Immature natural killer cell (primary cell): ENCODE measurements at regions not wholly inside any gene's neighbourhood (a gene's known extent, or its start where the extent isn't known, plus 50 kb on each side); places are given as distances from the start of the nearest gene placed in this dataset.

Experiments
- DNase-seq, 3 donors: peaks; one replicate each; pipeline ENCODE4 v3.0.0; 2022; ENCODE audit warnings: mixed read lengths in 1 of 3
- H3K27ac Mint-ChIP-seq, 6 donors: one replicate each; pipeline ENCODE4 v1.8.0; 2020; ENCODE audit warnings: mixed read lengths in 6 of 6, mild to moderate bottlenecking in 5 of 6, inconsistent platforms in 4 of 6, moderate library complexity in 3 of 6
- H3K27me3 Mint-ChIP-seq, 3 donors: one replicate each; pipeline ENCODE4 v1.8.0; 2020 to 2021; ENCODE audit warnings: low read depth in 3 of 3, mild to moderate bottlenecking in 3 of 3, mixed read lengths in 3 of 3, moderate library complexity in 3 of 3, inconsistent platforms in 1 of 3
- H3K36me3 Mint-ChIP-seq, 3 donors: one replicate each; pipeline ENCODE4 v1.8.0; 2020; ENCODE audit warnings: mixed read lengths in 3 of 3, inconsistent platforms in 2 of 3, mild to moderate bottlenecking in 2 of 3
- H3K4me1 Mint-ChIP-seq, 2 donors: one replicate each; pipeline ENCODE4 v1.8.0; 2020; ENCODE audit warnings: inconsistent platforms in 2 of 2, mild to moderate bottlenecking in 2 of 2, mixed read lengths in 2 of 2, moderate library complexity in 1 of 2
- H3K4me3 Mint-ChIP-seq, 5 donors: one replicate each; pipeline ENCODE4 v1.8.0; 2020; ENCODE audit warnings: mild to moderate bottlenecking in 5 of 5, mixed read lengths in 5 of 5, inconsistent platforms in 3 of 5, moderate library complexity in 3 of 5
- H3K9me3 Mint-ChIP-seq, 6 donors: one replicate each; pipeline ENCODE4 v1.8.0; 2020; ENCODE audit warnings: mild to moderate bottlenecking in 6 of 6, mixed read lengths in 6 of 6, inconsistent platforms in 4 of 6, moderate library complexity in 3 of 6

- no peaks in the 10 kb centered on the region for H3K36me3 Mint-ChIP-seq
- no peak overlapping the region for H3K27ac Mint-ChIP-seq
- peaks cover 0 to 37% (median 7%) of the 10 kb centered on the region in 6 donors for H3K9me3 Mint-ChIP-seq
- H3K27me3 Mint-ChIP-seq = no peaks in the 10 kb centered on the region
- no peak overlapping the region for H3K4me3 Mint-ChIP-seq
- DNase-seq = no peak
- H3K4me1 Mint-ChIP-seq = no peaks in the 10 kb centered on the region
Measured at GRCh38 chr4:115929373-115929772, 816.0 kb upstream of the NDST4 start.

- Mint-ChIP-seq H3K27me3 (no peaks in the 10 kb centered on the region), H3K36me3 (no peaks in the 10 kb centered on the region), H3K4me3 (no peak overlapping the region), H3K4me1 (no peaks in the 10 kb centered on the region), H3K27ac (no peak overlapping the region), H3K9me3 (peaks cover 3 to 34% (median 7%) of the 10 kb centered on the region in 6 donors)
- no peak for DNase-seq
Measured at GRCh38 chr4:115927382-115927781, 814.0 kb upstream of the NDST4 start.

DNA sequence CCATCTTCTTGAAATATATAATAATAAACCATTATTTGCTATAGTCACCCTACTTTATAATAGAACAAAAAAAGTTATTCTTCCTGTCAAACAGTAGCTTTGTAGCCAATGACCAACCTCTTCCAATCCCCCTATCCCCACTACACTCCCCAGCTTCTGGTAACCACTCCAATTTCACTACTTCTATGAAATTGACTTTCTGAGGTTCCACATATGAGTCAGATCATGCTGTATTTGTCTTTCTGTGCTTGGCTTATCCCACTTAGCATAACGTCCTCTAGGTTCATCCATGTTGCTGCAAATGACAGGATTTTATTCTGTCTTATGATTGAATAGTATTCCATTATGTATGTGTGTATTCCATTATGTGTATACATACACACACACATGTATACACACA is 809.7 kb upstream of the NDST4 start:
- DNase-seq = no peak
- Mint-ChIP-seq H3K27ac (no peak overlapping the region), H3K9me3 (peaks cover 7 to 33% (median 9%) of the 10 kb centered on the region in 6 donors), H3K4me3 (no peak overlapping the region), H3K4me1 (no peaks in the 10 kb centered on the region), H3K27me3 (no peaks in the 10 kb centered on the region), H3K36me3 (no peaks in the 10 kb centered on the region)

DNA sequence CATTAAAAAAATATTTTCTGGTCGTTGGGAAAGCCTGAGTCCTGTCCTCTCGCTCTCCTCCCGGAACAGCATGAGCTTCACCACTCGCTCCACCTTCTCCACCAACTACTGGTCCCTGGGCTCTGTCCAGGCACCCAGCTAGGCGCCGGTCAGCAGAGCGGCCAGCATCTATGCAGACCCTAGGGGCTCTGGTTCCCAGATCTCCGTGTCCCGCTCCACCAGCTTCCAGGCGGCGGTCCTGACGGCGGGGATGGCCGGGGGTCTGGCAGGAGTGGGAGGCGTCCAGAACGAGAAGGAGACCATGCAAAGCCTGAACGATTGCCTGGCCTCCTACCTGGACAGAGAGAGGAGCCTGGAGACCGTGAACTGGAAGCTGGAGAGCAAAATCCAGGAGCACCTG is 807.2 kb upstream of the NDST4 start:
- H3K4me3 Mint-ChIP-seq = no peak overlapping the region

GRCh38 chr4:115918149-115918548 is 804.7 kb upstream of the NDST4 start:
- peaks cover 8 to 33% (median 12%) of the 10 kb centered on the region in 6 donors for H3K9me3 Mint-ChIP-seq
- no peak for DNase-seq
- H3K27me3 Mint-ChIP-seq = no peaks in the 10 kb centered on the region
- H3K36me3 Mint-ChIP-seq = no peaks in the 10 kb centered on the region
- no peak overlapping the region for H3K27ac Mint-ChIP-seq
- no peaks in the 10 kb centered on the region for H3K4me1 Mint-ChIP-seq
- H3K4me3 Mint-ChIP-seq = no peak overlapping the region

More for the DNA sequence above, 807.2 kb upstream of the NDST4 start:
- H3K4me1 Mint-ChIP-seq = no peaks in the 10 kb centered on the region
- peaks cover 7 to 33% (median 16%) of the 10 kb centered on the region in 6 donors for H3K9me3 Mint-ChIP-seq
- H3K36me3 Mint-ChIP-seq = no peaks in the 10 kb centered on the region
- DNase-seq = no peak
- no peaks in the 10 kb centered on the region for H3K27me3 Mint-ChIP-seq
- no peak overlapping the region for H3K27ac Mint-ChIP-seq

DNA sequence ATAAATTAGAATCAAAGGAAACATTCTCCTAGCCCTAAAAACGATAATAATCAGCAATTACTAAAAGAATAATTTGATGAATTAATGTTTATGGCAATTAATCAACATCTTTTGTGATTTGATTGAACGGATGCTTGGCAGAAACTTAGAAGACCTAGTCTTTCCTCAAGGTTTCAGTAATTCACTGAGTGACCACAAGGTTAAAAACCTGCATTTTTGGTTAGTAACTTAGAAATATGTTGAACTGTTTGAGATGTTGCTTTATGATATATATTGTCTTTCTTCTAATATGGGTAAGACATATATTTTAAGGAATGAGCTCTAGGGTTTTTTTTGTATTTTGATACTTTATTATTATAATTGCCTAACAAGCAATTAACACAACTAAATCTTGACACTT is 793.0 kb upstream of the NDST4 start:
- Mint-ChIP-seq H3K4me1 (no peaks in the 10 kb centered on the region), H3K27me3 (peaks cover 0 to 4% (median 2%) of the 10 kb centered on the region in 3 donors), H3K4me3 (no peak overlapping the region), H3K36me3 (no peaks in the 10 kb centered on the region), H3K9me3 (peaks cover 12 to 28% (median 15%) of the 10 kb centered on the region in 6 donors), H3K27ac (no peak overlapping the region)
- no peak for DNase-seq

- no peak overlapping the region for H3K27ac Mint-ChIP-seq
- no peaks in the 10 kb centered on the region for H3K36me3 Mint-ChIP-seq
- no peak overlapping the region for H3K4me3 Mint-ChIP-seq
- H3K27me3 Mint-ChIP-seq = peaks cover 0 to 2% (median 0%) of the 10 kb centered on the region in 3 donors
- no peaks in the 10 kb centered on the region for H3K4me1 Mint-ChIP-seq
- DNase-seq = no peak
- no peaks in the 10 kb centered on the region for H3K9me3 Mint-ChIP-seq
Measured at GRCh38 chr4:115883847-115884246, 770.4 kb upstream of the NDST4 start.

DNA sequence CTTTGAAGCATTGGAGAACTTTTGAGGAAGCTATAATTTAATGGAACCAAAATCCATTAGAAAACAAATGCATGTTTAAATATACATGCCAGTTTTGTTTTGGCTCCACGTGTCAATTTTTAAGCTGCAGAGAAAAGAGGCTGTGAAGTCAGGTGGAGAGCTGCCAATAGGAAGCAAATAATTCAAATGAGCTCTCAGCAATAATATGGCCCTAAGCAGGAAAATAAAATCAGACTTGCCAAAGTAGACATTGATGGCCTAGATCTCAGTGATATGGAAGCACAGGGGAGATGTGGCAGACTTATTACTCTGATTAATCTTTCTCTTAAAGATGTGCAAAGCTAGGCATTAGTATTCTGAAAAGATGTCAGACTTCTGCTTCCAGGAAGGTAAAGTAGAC is 769.8 kb upstream of the NDST4 start:
- peaks cover 0 to 2% (median 0%) of the 10 kb centered on the region in 3 donors for H3K27me3 Mint-ChIP-seq
- DNase-seq = no peak
- no peak overlapping the region for H3K4me3 Mint-ChIP-seq
- no peaks in the 10 kb centered on the region for H3K36me3 Mint-ChIP-seq
- H3K4me1 Mint-ChIP-seq = no peaks in the 10 kb centered on the region
- no peak overlapping the region for H3K27ac Mint-ChIP-seq
- no peaks in the 10 kb centered on the region for H3K9me3 Mint-ChIP-seq

GRCh38 chr4:115873048-115873447 is 759.6 kb upstream of the NDST4 start:
- Mint-ChIP-seq H3K4me1 (no peaks in the 10 kb centered on the region), H3K27ac (no peak overlapping the region), H3K4me3 (no peak overlapping the region), H3K36me3 (no peaks in the 10 kb centered on the region), H3K27me3 (peaks cover 0 to 2% (median 0%) of the 10 kb centered on the region in 3 donors), H3K9me3 (peaks cover 0 to 14% (median 4%) of the 10 kb centered on the region in 6 donors)
- DNase-seq = no peak

GRCh38 chr4:115871596-115871995 is 758.2 kb upstream of the NDST4 start:
- Mint-ChIP-seq H3K36me3 (no peaks in the 10 kb centered on the region), H3K27ac (no peak overlapping the region), H3K9me3 (peaks cover 0 to 13% (median 4%) of the 10 kb centered on the region in 6 donors), H3K27me3 (peaks cover 0 to 2% (median 0%) of the 10 kb centered on the region in 3 donors), H3K4me3 (no peak overlapping the region), H3K4me1 (no peaks in the 10 kb centered on the region)
- DNase-seq = no peak

GRCh38 chr4:115866364-115866896 is 753.0 kb upstream of the NDST4 start:
- Mint-ChIP-seq H3K4me3 (no peak overlapping the region), H3K36me3 (no peaks in the 10 kb centered on the region), H3K27me3 (peaks cover 0 to 2% (median 2%) of the 10 kb centered on the region in 3 donors), H3K9me3 (peaks cover 0 to 8% (median 4%) of the 10 kb centered on the region in 6 donors), H3K27ac (no peak overlapping the region), H3K4me1 (no peaks in the 10 kb centered on the region)
- DNase-seq = no peak

DNA sequence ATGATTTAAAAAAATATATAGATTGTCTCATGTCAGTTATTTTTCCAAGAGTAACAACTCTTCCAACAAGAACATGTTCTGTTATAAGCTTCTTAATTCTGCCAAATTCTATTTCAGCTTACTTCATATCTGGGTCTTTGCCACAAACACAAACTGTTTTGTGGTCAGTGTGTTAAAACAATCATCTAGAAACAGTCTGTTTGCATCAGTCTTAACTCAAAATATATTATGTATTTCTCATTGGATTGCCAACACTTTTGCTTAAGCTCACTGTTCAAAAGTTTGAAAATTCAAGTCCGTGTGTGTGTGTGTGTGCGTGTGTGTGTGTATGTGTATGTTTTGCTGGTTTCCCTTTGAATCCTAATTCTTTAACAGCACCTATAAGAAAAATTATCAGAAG is 752.3 kb upstream of the NDST4 start:
- H3K36me3 Mint-ChIP-seq = no peaks in the 10 kb centered on the region
- H3K4me3 Mint-ChIP-seq = no peak overlapping the region
- no peaks in the 10 kb centered on the region for H3K4me1 Mint-ChIP-seq
- no peak overlapping the region for H3K27ac Mint-ChIP-seq
- H3K9me3 Mint-ChIP-seq = peaks cover 0 to 8% (median 3%) of the 10 kb centered on the region in 6 donors
- no peak for DNase-seq
- H3K27me3 Mint-ChIP-seq = peaks cover 0 to 2% (median 2%) of the 10 kb centered on the region in 3 donors

DNA sequence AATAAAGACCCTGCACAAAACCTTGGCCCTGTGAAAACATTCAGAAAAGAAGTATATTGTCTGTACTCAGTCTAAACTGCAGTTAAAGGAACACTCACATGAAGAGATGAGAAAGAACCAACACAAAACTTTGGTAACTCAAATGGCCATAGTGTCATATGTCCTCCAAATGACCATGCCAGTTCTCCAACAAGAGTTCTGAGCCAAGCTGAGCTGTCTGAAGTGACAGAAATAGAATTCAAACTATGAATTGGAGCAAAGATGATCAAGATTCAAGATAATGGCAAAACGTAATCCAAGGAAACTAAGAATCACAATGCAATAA is 739.3 kb upstream of the NDST4 start:
- no peaks in the 10 kb centered on the region for H3K36me3 Mint-ChIP-seq
- H3K4me1 Mint-ChIP-seq = no peaks in the 10 kb centered on the region
- H3K27ac Mint-ChIP-seq = no peak overlapping the region
- peaks cover 1 to 15% (median 6%) of the 10 kb centered on the region in 6 donors for H3K9me3 Mint-ChIP-seq
- H3K27me3 Mint-ChIP-seq = no peaks in the 10 kb centered on the region
- DNase-seq = no peak
- H3K4me3 Mint-ChIP-seq = no peak overlapping the region

DNA sequence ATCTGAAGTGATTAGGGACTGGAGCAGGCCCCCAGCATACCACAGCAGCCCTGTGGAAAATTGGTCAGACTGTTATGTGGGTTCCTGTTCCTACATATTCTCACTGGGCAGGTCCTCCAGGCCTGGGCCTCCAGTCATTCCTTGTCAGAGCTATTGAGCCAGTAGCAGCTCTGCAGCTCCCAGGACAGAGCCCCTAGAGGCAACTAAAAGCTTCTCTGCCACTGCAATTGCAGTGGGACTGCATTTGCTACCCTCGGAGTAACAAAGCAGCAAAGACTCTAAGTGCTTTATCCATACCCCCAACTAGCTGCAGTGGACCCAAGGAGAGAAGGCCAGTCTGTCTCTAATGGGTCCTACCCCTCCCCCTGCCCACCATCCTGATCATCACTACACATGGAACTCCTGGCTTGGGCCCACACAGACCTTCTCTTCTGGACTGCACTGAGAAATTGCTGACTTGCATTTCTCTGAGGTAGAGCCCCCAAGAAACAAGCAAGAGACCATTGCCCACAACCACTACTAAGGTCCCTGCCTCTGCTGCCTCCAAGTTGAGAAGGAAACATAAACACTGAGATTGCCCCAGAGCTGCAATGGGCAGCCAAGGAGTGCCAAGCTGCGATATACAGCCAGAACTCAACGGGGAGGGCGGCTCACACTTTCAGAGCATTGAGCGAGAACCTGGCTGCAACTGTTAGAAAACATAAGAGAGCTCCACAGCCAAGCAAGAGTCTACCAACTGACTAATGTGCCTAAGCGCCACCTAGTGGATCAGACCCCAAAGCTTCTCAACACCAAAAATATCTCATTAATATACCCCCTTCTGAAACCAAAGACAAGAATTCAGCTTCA is 738.7 kb upstream of the NDST4 start:
- H3K4me3 Mint-ChIP-seq = no peak overlapping the region
- H3K9me3 Mint-ChIP-seq = peaks cover 1 to 15% (median 5%) of the 10 kb centered on the region in 6 donors
- H3K36me3 Mint-ChIP-seq = no peaks in the 10 kb centered on the region
- peak in 1 of 3 donors; percentile 1 for DNase-seq
- no peaks in the 10 kb centered on the region for H3K4me1 Mint-ChIP-seq
- no peak overlapping the region for H3K27ac Mint-ChIP-seq
- H3K27me3 Mint-ChIP-seq = no peaks in the 10 kb centered on the region
